Osteoblast (primary cell): ENCODE measurements at regions not wholly inside any gene's neighbourhood (a gene's known extent, or its start where the extent isn't known, plus 50 kb on each side); places are given as distances from the start of the nearest gene placed in this dataset.

Source experiments
- DNase-seq: peaks from one replicate; pipeline ENCODE4 v3.0.0; 2011; ENCODE audit warnings: low spot score, mixed read lengths; ENCODE audit not compliant: insufficient read length; ENCODE audit errors: missing footprints
- H2AFZ ChIP-seq: 2 replicates; pipeline ENCODE4 v1.6.0; 2011; ENCODE audit warnings: mild to moderate bottlenecking, low read length
- H3K27ac ChIP-seq: 2 replicates; pipeline ENCODE4 v1.5.1; 2011; ENCODE audit warnings: mild to moderate bottlenecking, low read depth, low read length, moderate library complexity
- H3K27me3 ChIP-seq: 2 replicates; pipeline ENCODE4 v1.6.0; 2012; ENCODE audit warnings: mild to moderate bottlenecking, control low read depth, inconsistent platforms, low read length, moderate library complexity; ENCODE audit not compliant: insufficient read depth
- H3K36me3 ChIP-seq: 2 replicates; pipeline ENCODE4 v1.5.1; 2011; ENCODE audit warnings: mild to moderate bottlenecking, low read length, control low read depth, moderate library complexity; ENCODE audit not compliant: insufficient read depth
- H3K4me1 ChIP-seq: 2 replicates; pipeline ENCODE4 v1.5.1; 2011; ENCODE audit warnings: mild to moderate bottlenecking, low read length, control low read depth, moderate library complexity; ENCODE audit not compliant: insufficient read depth
- H3K4me2 ChIP-seq: 2 replicates; pipeline ENCODE4 v1.6.0; 2011; ENCODE audit warnings: mild to moderate bottlenecking, low read length; ENCODE audit not compliant: insufficient read depth
- H3K4me3 ChIP-seq: fragments of 200-600 bp; sonication (generic); 3 replicates; pipeline ENCODE4 v1.5.1; 2012; ENCODE audit warnings: mild to moderate bottlenecking, low read length, inconsistent platforms; ENCODE audit not compliant: insufficient read depth
- H3K79me2 ChIP-seq: 2 replicates; pipeline ENCODE4 v1.6.0; 2012; ENCODE audit warnings: mild to moderate bottlenecking, low read length, control low read depth, inconsistent platforms; ENCODE audit not compliant: insufficient read depth
- H3K9me3 ChIP-seq: 2 replicates; pipeline ENCODE4 v1.5.1; 2011; ENCODE audit warnings: low read depth, low read length, control low read depth
- H4K20me1 ChIP-seq: 2 replicates; pipeline ENCODE4 v1.6.0; 2012; ENCODE audit warnings: mild to moderate bottlenecking, low read length, control low read depth; ENCODE audit not compliant: insufficient read depth
- TF ChIP-seq, protein P1 (sequence below): IDR thresholded peaks from 2 replicates; pipeline ENCODE4 v1.5.1; 2011; ENCODE audit warnings: mild to moderate bottlenecking, low read depth, low read length, moderate library complexity; ENCODE audit errors: extremely low read depth

DNA sequence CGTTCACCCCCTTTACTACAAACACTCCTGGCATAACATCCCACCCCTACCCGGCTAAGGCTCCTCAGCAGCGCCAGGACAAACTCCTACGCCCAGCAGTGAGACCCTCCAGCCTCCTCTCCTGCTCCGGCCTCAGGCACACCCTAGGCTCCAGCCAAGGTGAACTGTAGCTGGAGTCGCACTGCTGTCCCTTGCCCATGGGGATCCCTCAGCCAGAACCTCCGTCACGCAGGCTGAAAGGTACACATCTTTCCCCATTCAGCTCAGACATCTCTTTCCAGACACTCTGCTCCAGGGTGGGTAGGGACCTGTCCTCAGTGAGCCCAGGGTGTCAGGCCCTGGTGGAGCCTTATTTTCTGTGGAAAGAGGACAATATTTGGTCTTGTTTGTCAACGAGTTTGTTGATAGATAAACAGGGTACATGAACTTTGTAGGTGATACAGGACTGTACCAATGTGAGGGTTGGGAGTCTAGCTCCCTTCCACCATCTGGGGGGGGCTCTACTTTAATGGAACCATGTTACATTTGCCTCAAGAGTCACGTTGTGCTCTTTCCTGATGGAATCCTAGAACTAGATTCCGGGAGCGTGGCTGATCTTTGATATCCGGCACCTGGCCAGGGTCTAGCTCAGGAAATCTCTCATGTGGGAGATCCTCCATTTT, 56.5 kb upstream of the SSBP3 start:
- Histone ChIP-seq H3K4me3 (no peak overlapping the region), H3K4me2 (no peak overlapping the region), H2AFZ (no peak overlapping the region)

DNA sequence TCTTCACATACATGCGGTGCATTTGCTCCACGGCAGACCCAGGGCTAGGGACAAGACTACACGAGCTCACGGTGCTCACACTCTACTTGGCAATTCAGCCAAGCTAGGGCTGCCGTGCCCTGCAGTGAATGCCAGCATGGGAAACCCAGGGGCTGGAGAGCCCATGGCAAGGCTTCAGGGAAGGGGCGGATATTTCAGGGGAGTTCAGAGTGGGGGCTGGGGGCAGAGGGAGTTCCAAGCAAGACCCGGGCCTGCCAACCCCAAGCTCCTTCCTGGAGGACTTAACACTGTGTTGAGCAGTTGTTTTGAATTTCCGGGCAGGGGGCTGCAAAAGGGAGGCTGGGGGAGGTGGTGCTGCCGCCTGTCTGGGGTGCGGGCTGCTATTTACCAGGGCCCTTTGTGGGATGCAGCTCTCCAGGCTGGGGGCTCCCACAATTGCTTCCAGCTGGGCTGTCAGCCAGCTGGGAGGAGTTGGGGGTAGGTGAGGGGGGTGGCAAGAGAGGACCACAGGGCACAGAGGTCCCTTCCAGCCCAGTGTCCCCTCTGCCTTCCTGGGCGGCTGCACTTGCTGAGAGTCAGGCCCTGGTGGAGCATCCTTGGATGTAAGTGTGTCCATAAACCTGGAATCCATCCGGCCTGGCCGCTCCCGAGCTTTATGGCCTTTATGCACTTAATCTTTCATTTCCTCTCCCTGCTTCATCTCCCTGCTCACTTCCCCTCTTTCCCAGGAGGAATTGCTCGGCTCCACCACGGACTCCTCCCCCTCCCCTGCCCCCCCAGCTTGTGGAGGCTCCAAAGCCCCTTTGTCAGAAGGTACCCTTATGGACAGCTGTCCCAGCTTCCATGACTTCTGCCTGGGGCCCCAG, 55.8 kb upstream of the SSBP3 start:
- Histone ChIP-seq H3K79me2 (no peaks in the 10 kb centered on the region), H3K4me2 (no peak overlapping the region), H2AFZ (no peak overlapping the region), H3K36me3 (no peaks in the 10 kb centered on the region), H3K27me3 (no peaks in the 10 kb centered on the region), H3K27ac (no peak overlapping the region), H3K4me1 (peaks cover 8% of the 10 kb centered on the region), H3K4me3 (no peak overlapping the region), H4K20me1 (no peaks in the 10 kb centered on the region), H3K9me3 (no peaks in the 10 kb centered on the region)
- TF ChIP-seq, protein P1, sequence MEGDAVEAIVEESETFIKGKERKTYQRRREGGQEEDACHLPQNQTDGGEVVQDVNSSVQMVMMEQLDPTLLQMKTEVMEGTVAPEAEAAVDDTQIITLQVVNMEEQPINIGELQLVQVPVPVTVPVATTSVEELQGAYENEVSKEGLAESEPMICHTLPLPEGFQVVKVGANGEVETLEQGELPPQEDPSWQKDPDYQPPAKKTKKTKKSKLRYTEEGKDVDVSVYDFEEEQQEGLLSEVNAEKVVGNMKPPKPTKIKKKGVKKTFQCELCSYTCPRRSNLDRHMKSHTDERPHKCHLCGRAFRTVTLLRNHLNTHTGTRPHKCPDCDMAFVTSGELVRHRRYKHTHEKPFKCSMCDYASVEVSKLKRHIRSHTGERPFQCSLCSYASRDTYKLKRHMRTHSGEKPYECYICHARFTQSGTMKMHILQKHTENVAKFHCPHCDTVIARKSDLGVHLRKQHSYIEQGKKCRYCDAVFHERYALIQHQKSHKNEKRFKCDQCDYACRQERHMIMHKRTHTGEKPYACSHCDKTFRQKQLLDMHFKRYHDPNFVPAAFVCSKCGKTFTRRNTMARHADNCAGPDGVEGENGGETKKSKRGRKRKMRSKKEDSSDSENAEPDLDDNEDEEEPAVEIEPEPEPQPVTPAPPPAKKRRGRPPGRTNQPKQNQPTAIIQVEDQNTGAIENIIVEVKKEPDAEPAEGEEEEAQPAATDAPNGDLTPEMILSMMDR: no peak
- peak; percentile 73 for DNase-seq

More for the DNA sequence above, 56.5 kb upstream of the SSBP3 start:
- Histone ChIP-seq H3K4me1 (peaks cover 8% of the 10 kb centered on the region), H3K79me2 (no peaks in the 10 kb centered on the region), H3K9me3 (no peaks in the 10 kb centered on the region), H3K27me3 (no peaks in the 10 kb centered on the region), H3K36me3 (no peaks in the 10 kb centered on the region), H3K27ac (no peak overlapping the region), H4K20me1 (no peaks in the 10 kb centered on the region)
- TF ChIP-seq, protein P1: no peak
- DNase-seq: no peak

DNA sequence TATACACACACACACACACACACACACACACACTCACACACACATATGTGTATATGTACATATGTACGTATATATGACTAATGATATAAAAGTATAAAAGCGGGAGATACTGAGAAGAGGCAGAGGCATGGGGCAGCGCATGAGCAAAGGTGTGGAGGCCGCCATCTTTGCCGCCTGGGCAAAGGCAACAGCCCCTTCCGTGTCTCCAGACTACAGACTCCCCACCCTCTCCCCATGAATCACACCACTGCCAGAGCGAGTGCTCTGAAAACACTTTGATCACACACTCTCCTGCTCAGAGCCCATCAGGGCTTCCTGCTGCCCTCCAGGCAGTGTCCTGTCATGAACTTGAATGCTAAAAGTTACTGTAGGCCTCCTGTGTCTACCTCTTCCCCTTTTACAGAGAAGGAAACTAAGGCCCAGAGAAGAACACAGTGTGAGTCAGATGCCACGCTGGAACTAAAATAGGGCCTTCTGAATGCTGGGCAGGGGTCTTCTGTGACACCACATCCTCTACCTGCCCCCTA, 54.7 kb upstream of the SSBP3 start:
- H3K4me1 ChIP-seq: peaks cover 8% of the 10 kb centered on the region
- no peak overlapping the region for H3K27ac ChIP-seq
- no peak overlapping the region for H3K4me3 ChIP-seq
- no peaks in the 10 kb centered on the region for H3K9me3 ChIP-seq
- no peaks in the 10 kb centered on the region for H3K27me3 ChIP-seq
- H3K79me2 ChIP-seq: no peaks in the 10 kb centered on the region
- no peak for DNase-seq
- no peak overlapping the region for H3K4me2 ChIP-seq
- no peaks in the 10 kb centered on the region for H4K20me1 ChIP-seq
- no peaks in the 10 kb centered on the region for H3K36me3 ChIP-seq
- no peak overlapping the region for H2AFZ ChIP-seq
- TF ChIP-seq, protein P1: no peak

DNA sequence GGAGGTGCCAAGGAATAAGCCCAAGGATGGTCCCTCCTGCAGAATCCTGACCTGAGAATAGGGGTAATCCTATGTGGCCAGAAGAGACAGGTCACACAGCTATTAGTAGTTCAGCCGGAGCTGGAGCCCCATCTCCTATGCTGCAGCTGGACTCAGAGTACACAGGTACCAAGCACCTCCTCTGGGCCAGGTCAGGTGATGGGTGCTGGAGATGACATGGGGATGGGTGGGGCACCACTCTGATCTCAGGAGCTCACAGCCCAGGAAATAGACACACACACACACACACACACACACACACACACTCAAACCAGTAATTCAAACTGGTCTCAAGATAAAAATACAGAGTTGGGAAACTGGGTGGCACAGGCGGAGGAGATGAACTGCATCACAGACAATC, 54.2 kb upstream of the SSBP3 start:
- Histone ChIP-seq H3K4me1 (peaks cover 8% of the 10 kb centered on the region), H3K4me2 (no peak overlapping the region), H3K36me3 (no peaks in the 10 kb centered on the region), H3K9me3 (no peaks in the 10 kb centered on the region), H3K27me3 (no peaks in the 10 kb centered on the region), H3K79me2 (no peaks in the 10 kb centered on the region), H3K27ac (no peak overlapping the region), H3K4me3 (no peak overlapping the region), H4K20me1 (no peaks in the 10 kb centered on the region), H2AFZ (no peak overlapping the region)
- TF ChIP-seq, protein P1: no peak
- DNase-seq: no peak
